IMR-90 (cell line): ENCODE measurements at regions not wholly inside any gene's neighbourhood (a gene's known extent, or its start where the extent isn't known, plus 50 kb on each side); places are given as distances from the start of the nearest gene placed in this dataset.

Experiments used
- CEBPB ChIP-seq: IDR thresholded peaks from 2 replicates; pipeline ENCODE4 v1.6.1; 2012; ENCODE audit warnings: low read depth, low read length, improper control_type of control experiment
- CHD1 ChIP-seq: IDR thresholded peaks from 2 replicates; pipeline ENCODE4 v1.6.1; 2012; ENCODE audit warnings: low read depth, low read length, improper control_type of control experiment
- FOS ChIP-seq: fragments of 150-350 bp; IDR thresholded peaks from 2 replicates; pipeline ENCODE4 v1.6.1; 2016; ENCODE audit warnings: low read depth, low read length
- NFE2L2 ChIP-seq: fragments of 150-350 bp; IDR thresholded peaks from 2 replicates; pipeline ENCODE4 v1.6.1; 2016; ENCODE audit warnings: low read depth, mild to moderate bottlenecking, low read length
- POLR2A ChIP-seq: IDR thresholded peaks from 2 replicates; pipeline ENCODE4 v1.6.1; 2012; ENCODE audit warnings: mild to moderate bottlenecking, low read depth, low read length
- RAD21 ChIP-seq: IDR thresholded peaks from 2 replicates; pipeline ENCODE4 v1.6.1; 2012; ENCODE audit warnings: low read length, improper control_type of control experiment
- RCOR1 ChIP-seq: IDR thresholded peaks from 2 replicates; pipeline ENCODE4 v1.6.1; 2012; ENCODE audit warnings: mild to moderate bottlenecking, low read length, improper control_type of control experiment; ENCODE audit not compliant: insufficient replicate concordance
- SMC3 ChIP-seq: fragments of 150-350 bp; IDR thresholded peaks from 2 replicates; pipeline ENCODE4 v1.6.1; 2016; ENCODE audit warnings: low read depth, mild to moderate bottlenecking, antibody characterized with exemption, low read length, moderate library complexity
- USF2 ChIP-seq: fragments of 150-350 bp; IDR thresholded peaks from 2 replicates; pipeline ENCODE4 v1.6.1; 2017; ENCODE audit warnings: mild to moderate bottlenecking, antibody characterized with exemption, low read length, low read depth
- TF ChIP-seq, protein P1 (sequence below): conservative IDR thresholded peaks from 2 replicates; pipeline ENCODE4 v1.5.1; 2012; ENCODE audit warnings: mild to moderate bottlenecking, low read depth, low read length, improper control_type of control experiment

- TF ChIP-seq, protein P1, sequence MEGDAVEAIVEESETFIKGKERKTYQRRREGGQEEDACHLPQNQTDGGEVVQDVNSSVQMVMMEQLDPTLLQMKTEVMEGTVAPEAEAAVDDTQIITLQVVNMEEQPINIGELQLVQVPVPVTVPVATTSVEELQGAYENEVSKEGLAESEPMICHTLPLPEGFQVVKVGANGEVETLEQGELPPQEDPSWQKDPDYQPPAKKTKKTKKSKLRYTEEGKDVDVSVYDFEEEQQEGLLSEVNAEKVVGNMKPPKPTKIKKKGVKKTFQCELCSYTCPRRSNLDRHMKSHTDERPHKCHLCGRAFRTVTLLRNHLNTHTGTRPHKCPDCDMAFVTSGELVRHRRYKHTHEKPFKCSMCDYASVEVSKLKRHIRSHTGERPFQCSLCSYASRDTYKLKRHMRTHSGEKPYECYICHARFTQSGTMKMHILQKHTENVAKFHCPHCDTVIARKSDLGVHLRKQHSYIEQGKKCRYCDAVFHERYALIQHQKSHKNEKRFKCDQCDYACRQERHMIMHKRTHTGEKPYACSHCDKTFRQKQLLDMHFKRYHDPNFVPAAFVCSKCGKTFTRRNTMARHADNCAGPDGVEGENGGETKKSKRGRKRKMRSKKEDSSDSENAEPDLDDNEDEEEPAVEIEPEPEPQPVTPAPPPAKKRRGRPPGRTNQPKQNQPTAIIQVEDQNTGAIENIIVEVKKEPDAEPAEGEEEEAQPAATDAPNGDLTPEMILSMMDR, result no peak
- TF ChIP-seq POLR2A (no peak), USF2 (no peak), RCOR1 (no peak), FOS (no peak), CHD1 (no peak), NFE2L2 (no peak), RAD21 (no peak), CEBPB (no peak), SMC3 (no peak)
Observed at GRCh38 chr6:6883011-6883410, 224.8 kb upstream of the RREB1 start.
